SU-DHL-6 (cell line): ENCODE measurements at regions not wholly inside any gene's neighbourhood (a gene's known extent, or its start where the extent isn't known, plus 50 kb on each side); places are given as distances from the start of the nearest gene placed in this dataset.

Source experiments
- H2AFZ ChIP-seq: fragments of 200-600 bp; sonication (generic); 2 replicates; pipeline ENCODE4 v1.6.1; 2014; ENCODE audit warnings: low read depth, mild to moderate bottlenecking, moderate library complexity, mixed read lengths, antibody characterized with exemption, low read length; ENCODE audit not compliant: severe bottlenecking
- H3F3A ChIP-seq: fragments of 200-600 bp; shearing (Covaris generic); 2 replicates; pipeline ENCODE4 v1.6.0; 2016; ENCODE audit warnings: antibody characterized with exemption, mild to moderate bottlenecking; ENCODE audit not compliant: insufficient read depth
- H3K27ac ChIP-seq: fragments of 200-600 bp; sonication (generic); 2 replicates; pipeline ENCODE4 v1.5.1; 2016; ENCODE audit warnings: low read depth, mild to moderate bottlenecking, low read length, moderate library complexity, mixed read lengths
- H3K27me3 ChIP-seq: fragments of 200-600 bp; sonication (generic), shearing (Covaris generic); 2 replicates; pipeline ENCODE4 v1.6.0; 2014; ENCODE audit warnings: mild to moderate bottlenecking, low read length
- H3K36me3 ChIP-seq: fragments of 200-600 bp; sonication (generic); 2 replicates; pipeline ENCODE4 v1.6.1; 2014; ENCODE audit warnings: mild to moderate bottlenecking, low read length, mixed read lengths
- H3K4me2 ChIP-seq: fragments of 300-600, 200-600 bp; shearing (Covaris generic), sonication (generic); 2 replicates; pipeline ENCODE4 v1.6.0; 2014; ENCODE audit warnings: low read length, low read depth, mild to moderate bottlenecking; ENCODE audit not compliant: poor library complexity, severe bottlenecking
- H3K4me3 ChIP-seq: fragments of 200-600 bp; sonication (generic); 2 replicates; pipeline ENCODE4 v1.5.1; 2014; ENCODE audit warnings: antibody characterized with exemption, low read length, mild to moderate bottlenecking, mixed read lengths; ENCODE audit not compliant: insufficient read depth, poor library complexity, severe bottlenecking
- H3K79me2 ChIP-seq: fragments of 200-600 bp; sonication (generic); 2 replicates; pipeline ENCODE4 v1.6.1; 2014; ENCODE audit warnings: mild to moderate bottlenecking, low read length, moderate library complexity; ENCODE audit not compliant: insufficient read depth
- H3K9ac ChIP-seq: fragments of 200-600 bp; sonication (generic); 2 replicates; pipeline ENCODE4 v1.7.0; 2014; ENCODE audit warnings: mild to moderate bottlenecking, low read length
- H3K9me2 ChIP-seq: fragments of 200-600 bp; sonication (generic); replicated peaks from 2 replicates; pipeline ENCODE4 v1.6.1; 2014; ENCODE audit warnings: low read length; ENCODE audit not compliant: insufficient read depth
- H3K9me3 ChIP-seq: fragments of 200-600 bp; sonication (generic); 2 replicates; pipeline ENCODE4 v1.6.1; 2014; ENCODE audit warnings: low read length, mixed read lengths; ENCODE audit not compliant: insufficient read depth
- H4K20me1 ChIP-seq: fragments of 200-600 bp; sonication (generic); 2 replicates; pipeline ENCODE4 v1.6.1; 2014; ENCODE audit warnings: low read depth, mild to moderate bottlenecking, antibody characterized with exemption, low read length, moderate library complexity, mixed read lengths
- CTCF ChIP-seq: fragments of 200-600 bp; sonication (generic); IDR thresholded peaks from one replicate; pipeline ENCODE4 v1.5.1; 2017; ENCODE audit warnings: antibody characterized with exemption, mild to moderate bottlenecking, low read length, moderate library complexity; ENCODE audit not compliant: insufficient read depth, poor library complexity, severe bottlenecking
- EZH2phosphoT487 ChIP-seq: fragments of 200-600 bp; sonication (generic), shearing (Covaris generic); conservative IDR thresholded peaks from 2 replicates; pipeline ENCODE4 v1.6.1; 2018; ENCODE audit warnings: mild to moderate bottlenecking, antibody characterized with exemption, low read length, moderate library complexity, mixed read lengths

- Histone ChIP-seq H3K9me2 (no peaks in the 10 kb centered on the region), H3K36me3 (no peaks in the 10 kb centered on the region), H3K4me2 (no peak overlapping the region), H4K20me1 (no peaks in the 10 kb centered on the region), H3K4me3 (no peak overlapping the region), H3K27me3 (no peaks in the 10 kb centered on the region), H3K9me3 (no peaks in the 10 kb centered on the region), H3F3A (no peaks in the 10 kb centered on the region), H3K79me2 (no peaks in the 10 kb centered on the region), H2AFZ (no peak overlapping the region), H3K27ac (no peak overlapping the region), H3K9ac (no peak overlapping the region)
- no peak for TF ChIP-seq EZH2phosphoT487
- TF ChIP-seq CTCF, result no peak
Observed at GRCh38 chr11:134920851-134921608, 509.0 kb upstream of the B3GAT1 start.

DNA sequence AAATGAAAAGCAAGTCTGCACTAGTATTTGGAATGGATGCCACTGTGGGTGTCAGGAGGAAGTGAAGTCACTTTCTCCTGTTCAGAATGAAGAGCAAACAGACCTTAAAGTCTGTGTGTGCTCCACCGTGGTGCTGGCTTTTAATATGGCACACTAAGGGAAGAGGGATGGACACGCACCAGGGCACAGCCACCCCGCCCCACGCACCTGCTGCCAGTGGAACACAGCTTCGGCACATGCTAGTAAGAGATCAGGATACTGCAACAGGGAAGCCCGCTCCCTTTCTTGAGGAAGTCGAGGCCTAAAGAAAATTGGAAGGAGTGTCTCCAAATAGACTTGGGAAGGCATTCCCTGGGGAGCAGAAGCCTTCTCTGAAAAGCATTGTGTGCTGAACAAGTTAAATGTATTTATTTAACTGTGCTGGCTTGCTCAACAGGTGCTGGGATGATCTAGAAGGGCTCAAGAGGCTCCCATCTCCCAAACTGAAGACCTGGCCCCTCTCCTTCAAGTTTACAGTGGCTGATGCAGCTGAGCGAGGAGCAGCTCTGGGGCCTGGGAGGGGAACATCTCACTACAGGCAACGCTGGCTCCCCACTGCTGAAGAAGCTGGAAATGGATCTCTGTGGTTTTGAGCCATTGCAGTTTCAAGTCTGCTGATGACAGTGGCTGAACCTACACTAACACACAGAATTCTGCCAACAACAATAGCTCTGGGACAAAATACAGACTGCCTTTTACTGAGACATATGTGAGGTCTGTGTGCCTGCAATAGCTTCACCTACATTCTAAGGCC, 504.6 kb upstream of the B3GAT1 start:
- Histone ChIP-seq H3K36me3 (no peaks in the 10 kb centered on the region), H3K27me3 (no peaks in the 10 kb centered on the region), H2AFZ (no peak overlapping the region), H3K4me2 (no peak overlapping the region), H3F3A (no peaks in the 10 kb centered on the region), H3K9me2 (no peaks in the 10 kb centered on the region), H3K9ac (no peak overlapping the region), H3K4me3 (no peak overlapping the region), H3K79me2 (no peaks in the 10 kb centered on the region), H4K20me1 (no peaks in the 10 kb centered on the region), H3K9me3 (no peaks in the 10 kb centered on the region), H3K27ac (no peak overlapping the region)
- TF ChIP-seq EZH2phosphoT487, result no peak
- no peak for TF ChIP-seq CTCF

- Histone ChIP-seq H3K9me3 (no peaks in the 10 kb centered on the region), H3K79me2 (no peaks in the 10 kb centered on the region), H3K9ac (no peak overlapping the region), H4K20me1 (no peaks in the 10 kb centered on the region), H3K4me3 (no peak overlapping the region), H3K4me2 (no peak overlapping the region), H3K36me3 (no peaks in the 10 kb centered on the region), H3F3A (no peaks in the 10 kb centered on the region), H3K9me2 (no peaks in the 10 kb centered on the region), H2AFZ (no peak overlapping the region), H3K27me3 (no peaks in the 10 kb centered on the region), H3K27ac (no peak overlapping the region)
- TF ChIP-seq CTCF (no peak), EZH2phosphoT487 (no peak)
Observed at GRCh38 chr11:134915881-134916280, 503.8 kb upstream of the B3GAT1 start.
